NCI-H526 treated with DMSO at 0.1 percent for 48 hours (cell line): ENCODE measurements at regions not wholly inside any gene's neighbourhood (a gene's known extent, or its start where the extent isn't known, plus 50 kb on each side); places are given as distances from the start of the nearest gene placed in this dataset.

Experiments used
- DNase-seq: peaks from one replicate; lab custom pipeline; 2025; lab: John Stamatoyannopoulos, UW

- no peak for DNase-seq
Measured at GRCh38 chr5:8138884-8139283, 269.9 kb downstream of the MTRR start.

DNA sequence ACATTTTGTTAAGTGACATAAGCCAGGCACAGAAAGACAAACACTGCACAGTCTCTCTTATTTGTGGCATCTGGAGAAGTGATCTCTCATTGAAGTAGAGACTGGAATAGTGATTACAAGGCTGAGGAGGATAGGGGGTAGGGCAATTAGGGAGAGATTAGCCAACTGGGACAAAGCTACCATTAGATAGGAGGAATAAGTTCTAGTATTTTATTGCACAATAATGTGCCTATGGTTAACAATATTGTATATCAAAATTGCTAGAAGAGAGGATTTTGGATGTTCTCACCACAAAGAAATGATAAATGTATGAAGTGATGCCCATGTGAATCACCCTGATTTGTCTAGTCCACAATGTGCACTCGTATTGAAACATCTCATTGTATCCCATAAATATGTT is 281.8 kb downstream of the MTRR start:
- DNase-seq = no peak

GRCh38 chr5:8156706-8157105 is 287.8 kb downstream of the MTRR start:
- DNase-seq = no peak

DNA sequence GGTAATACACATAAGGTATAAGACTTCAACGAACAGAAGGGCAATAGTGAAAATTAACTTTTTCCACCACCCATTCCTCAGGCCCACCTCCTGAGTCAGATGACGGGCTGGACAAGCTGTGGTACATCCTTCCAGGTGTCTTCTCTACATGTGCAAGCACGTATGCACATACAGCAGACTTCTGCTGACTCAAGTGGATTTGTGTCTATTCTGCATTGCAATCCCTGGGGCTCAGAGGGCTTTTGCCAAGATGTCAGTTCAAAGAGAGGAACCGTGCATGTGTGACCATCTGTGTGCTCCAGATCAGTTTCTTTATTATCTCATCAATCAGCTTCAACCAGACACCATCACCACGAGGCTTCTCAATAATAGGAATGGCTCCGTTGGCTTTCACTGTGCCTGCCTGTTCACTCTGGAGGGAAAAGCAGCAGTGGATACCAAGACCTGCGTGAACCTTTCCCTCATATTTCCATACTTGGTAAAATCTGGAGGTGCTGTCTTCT is 288.4 kb downstream of the MTRR start:
- DNase-seq = no peak

DNA sequence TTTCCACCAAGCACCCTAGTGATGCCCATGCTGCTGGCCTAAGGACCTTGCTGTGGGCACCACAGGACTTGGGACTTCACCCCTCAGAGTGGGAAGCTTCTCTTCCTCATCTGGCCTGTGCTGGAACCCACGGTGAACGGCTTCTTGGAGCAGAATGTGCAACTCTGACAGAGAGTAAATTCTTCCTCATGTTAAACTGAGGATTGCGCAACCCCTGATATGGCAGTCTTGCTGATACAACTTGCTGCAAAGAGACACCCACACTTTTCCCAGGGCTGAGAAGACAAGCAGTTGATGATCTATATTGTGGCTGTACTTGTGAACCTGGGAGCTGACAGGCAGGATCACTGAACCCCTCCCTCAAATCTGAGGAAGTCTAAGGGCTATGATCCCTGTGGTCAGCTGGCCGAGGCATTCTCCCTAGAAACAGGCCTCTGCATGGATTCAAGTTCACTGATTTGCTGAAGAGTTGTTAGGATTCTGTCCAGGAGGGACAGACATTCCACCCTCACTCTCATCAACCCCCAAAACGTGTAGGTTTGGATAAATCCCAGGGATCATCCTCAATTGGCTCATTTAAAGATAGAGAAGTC is 307.2 kb downstream of the MTRR start:
- DNase-seq = no peak

GRCh38 chr5:8184455-8185063 is 315.6 kb downstream of the MTRR start:
- peak; percentile 15 for DNase-seq

DNA sequence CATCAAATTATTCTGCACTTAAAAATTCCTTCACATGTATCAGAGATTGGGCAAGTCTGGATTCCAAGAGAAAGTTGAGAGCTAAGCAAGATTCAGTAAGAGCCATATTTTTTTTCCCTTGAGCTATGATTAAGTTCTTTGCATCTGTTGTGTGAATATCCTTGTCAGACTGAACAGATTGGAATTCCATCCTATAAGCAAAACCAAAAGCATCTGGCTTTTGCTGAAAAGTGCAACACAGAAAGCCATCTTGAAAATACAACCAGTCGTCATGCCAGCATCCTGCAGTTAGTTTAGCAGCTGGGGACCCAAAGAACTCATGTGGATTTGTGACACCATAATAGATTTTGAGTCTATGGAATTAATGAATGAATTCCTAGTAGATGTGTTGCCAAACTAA is 316.9 kb downstream of the MTRR start:
- no peak for DNase-seq

DNA sequence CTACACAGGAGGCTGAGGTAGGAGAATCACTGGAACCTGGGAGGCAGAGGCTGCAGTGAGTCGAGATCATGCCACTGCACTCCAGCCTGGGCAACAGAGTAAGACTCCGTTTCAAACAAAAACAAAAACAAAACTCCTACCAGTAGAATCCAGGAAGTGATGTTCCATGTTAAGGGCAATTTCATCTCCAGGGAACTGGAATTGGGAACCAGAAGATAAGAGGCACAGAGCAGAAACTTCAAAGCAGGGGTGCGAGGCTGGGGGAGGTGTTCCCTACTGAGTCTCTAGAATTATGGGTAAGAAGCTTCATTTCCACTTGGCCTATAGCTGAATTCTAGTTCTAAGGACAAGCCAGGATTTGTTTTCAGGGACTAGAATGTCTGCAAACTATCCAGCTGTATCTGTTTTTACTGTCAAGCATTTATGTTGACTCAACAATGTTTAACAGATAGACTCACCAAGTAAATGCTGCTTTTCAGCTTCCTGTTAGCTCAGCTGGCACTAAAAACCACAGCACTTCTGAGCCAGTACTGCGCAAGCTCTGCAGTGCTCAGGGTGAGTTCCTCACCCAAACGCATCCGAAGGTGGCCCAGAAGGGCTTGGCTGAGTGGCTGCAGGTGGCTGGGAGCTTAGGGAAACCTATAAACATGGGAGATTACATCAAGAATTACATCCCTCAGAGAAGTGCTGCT is 320.1 kb downstream of the MTRR start:
- DNase-seq = no peak

DNA sequence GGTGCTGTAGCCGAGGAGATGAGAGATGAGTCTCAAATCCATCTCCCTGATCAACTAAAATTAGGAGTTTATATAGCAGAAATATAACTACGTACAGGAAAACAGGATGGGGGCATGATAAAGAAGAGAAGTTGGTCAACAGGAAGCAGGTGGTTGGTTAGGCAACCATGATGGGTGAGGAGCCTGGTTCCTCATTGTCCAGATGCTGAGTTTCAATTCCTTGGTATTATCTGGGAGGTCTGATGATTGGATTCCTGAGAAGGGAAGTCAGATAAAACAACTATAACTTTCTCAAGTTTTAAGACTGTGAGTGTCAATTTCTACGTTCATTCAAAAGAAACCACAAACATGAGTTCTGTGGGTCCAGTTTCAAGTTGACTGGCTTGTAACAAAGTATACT is 323.9 kb downstream of the MTRR start:
- DNase-seq = no peak

- DNase-seq = no peak
Measured at GRCh38 chr5:8196061-8196460, 327.1 kb downstream of the MTRR start.

- DNase-seq = no peak
Measured at GRCh38 chr5:8208307-8208706, 339.4 kb downstream of the MTRR start.

- no peak for DNase-seq
Measured at GRCh38 chr5:8209500-8209899, 340.6 kb downstream of the MTRR start.

GRCh38 chr5:8213701-8214240 is 344.8 kb downstream of the MTRR start:
- DNase-seq = no peak

- no peak for DNase-seq
Measured at GRCh38 chr5:8216921-8217320, 348.0 kb downstream of the MTRR start.

GRCh38 chr5:8226148-8226547 is 357.2 kb downstream of the MTRR start:
- DNase-seq = no peak

GRCh38 chr5:8227112-8227511 is 358.2 kb downstream of the MTRR start:
- no peak for DNase-seq

GRCh38 chr5:8229551-8229950 is 360.6 kb downstream of the MTRR start:
- DNase-seq = no peak

- DNase-seq = no peak
Measured at GRCh38 chr5:8230868-8231267, 361.9 kb downstream of the MTRR start.

- DNase-seq = no peak
Measured at GRCh38 chr5:8233479-8233878, 364.5 kb downstream of the MTRR start.

DNA sequence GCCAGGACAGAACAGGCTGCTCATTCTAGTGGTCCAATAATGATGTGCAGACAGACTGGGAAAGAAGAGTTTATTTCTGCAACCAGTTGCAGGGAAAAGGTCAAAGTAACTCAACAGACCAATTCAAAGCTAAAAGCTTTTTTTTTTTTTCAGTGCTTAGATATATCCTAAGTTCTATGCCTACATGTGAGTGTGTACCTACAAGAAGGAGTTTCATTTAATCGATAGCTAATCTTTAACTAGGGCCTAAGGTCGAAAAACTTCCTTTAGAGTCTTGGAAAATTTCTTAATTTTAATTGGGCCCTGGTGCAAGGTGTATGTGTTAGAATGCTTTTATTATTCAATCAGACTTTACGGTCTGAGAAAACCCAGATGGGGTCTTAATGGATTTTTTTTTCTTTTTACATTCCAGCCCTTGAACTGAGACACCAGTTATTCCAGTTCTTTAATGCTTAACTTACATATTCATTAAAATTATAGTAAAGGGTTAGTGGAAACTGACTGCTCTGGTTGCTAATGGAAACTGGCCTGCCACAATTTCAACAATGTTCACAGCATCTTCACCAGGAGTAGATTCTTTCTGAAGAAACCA is 365.3 kb downstream of the MTRR start:
- DNase-seq = no peak

GRCh38 chr5:8238080-8238479 is 369.1 kb downstream of the MTRR start:
- DNase-seq = no peak

DNA sequence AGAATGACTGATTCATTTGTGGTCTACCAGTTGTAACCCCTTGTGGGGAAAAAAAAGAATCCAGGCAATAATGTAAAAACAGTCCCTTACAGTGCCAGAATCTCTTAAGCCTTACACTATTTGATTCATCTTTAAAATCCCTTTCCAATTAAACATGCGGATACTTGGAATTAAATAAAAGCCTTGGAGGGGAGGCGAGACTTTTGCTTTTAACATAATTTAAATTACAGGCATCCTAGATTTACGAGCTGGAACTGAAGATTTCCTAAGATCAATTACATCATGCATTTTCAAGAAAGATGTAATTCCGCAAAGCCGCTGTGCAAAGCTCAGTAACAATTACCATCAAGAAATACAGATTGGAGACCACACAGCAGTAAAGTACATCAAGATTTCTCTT is 370.2 kb downstream of the MTRR start:
- DNase-seq = no peak

- DNase-seq = no peak
Measured at GRCh38 chr5:8239646-8240045, 370.7 kb downstream of the MTRR start.
